CD4-positive, alpha-beta T cell (primary cell): ENCODE measurements at regions not wholly inside any gene's neighbourhood (a gene's known extent, or its start where the extent isn't known, plus 50 kb on each side); places are given as distances from the start of the nearest gene placed in this dataset.

ENCODE experiments used
- ATAC-seq: fragments of 200-7000 bp; cut with Tn5 transposase; one replicate; pipeline ENCODE4 v1.10.0; 2022; ENCODE audit warnings: mild to moderate bottlenecking; ENCODE audit not compliant: poor library complexity
- CTCF ChIA-PET: fragments of 350-600 bp; sonication (Branson Sonifier 250); formaldehyde crosslinking; loops from one replicate; lab custom pipeline; 2021; ENCODE audit warnings: antibody characterized with exemption, inconsistent platforms; lab: Charles Lee
- POLR2A ChIA-PET: fragments of 350-600 bp; sonication (Branson Sonifier 250); formaldehyde crosslinking; loops from one replicate; lab custom pipeline; 2021; ENCODE audit warnings: antibody characterized with exemption, inconsistent platforms; lab: Charles Lee
- DNase-seq, 14 experiments: peaks; one replicate each; pipeline ENCODE4 v3.0.0-alpha.2; 2013 to 2020; ENCODE audit warnings: mixed read lengths in 2 of 14
- H3K27ac ChIP-seq, 2 donors: one replicate each; pipeline versions ENCODE4 v1.5.1 to v1.7.0; 2013; ENCODE audit warnings: low read length in 2 of 2, low read depth in 1 of 2, mild to moderate bottlenecking in 1 of 2
- H3K27me3 ChIP-seq, 2 experiments: 1 replicate in 1 of 2; 2 replicates in 1 of 2; pipeline versions ENCODE4 v1.6.1 to v1.7.0; 2013; ENCODE audit warnings: low read length in 2 of 2, control low read depth in 1 of 2, mild to moderate bottlenecking in 1 of 2, moderate library complexity in 1 of 2; ENCODE audit not compliant: insufficient read depth in 2 of 2, control insufficient read depth in 1 of 2
- H3K36me3 ChIP-seq: one replicate; pipeline ENCODE4 v1.6.1; 2013; ENCODE audit warnings: low read length, control low read depth; ENCODE audit not compliant: insufficient read depth
- H3K4me1 ChIP-seq: one replicate; pipeline ENCODE4 v1.6.1; 2013; ENCODE audit warnings: low read length, control low read depth; ENCODE audit not compliant: insufficient read depth
- H3K4me3 ChIP-seq: one replicate; pipeline ENCODE4 v1.5.1; 2013; ENCODE audit warnings: mild to moderate bottlenecking, low read length, moderate library complexity
- H3K9me3 ChIP-seq, 2 experiments: 1 replicate in 1 of 2; 2 replicates in 1 of 2; pipeline versions ENCODE4 v1.6.1 to v1.7.0; 2013; ENCODE audit warnings: low read length in 2 of 2, mild to moderate bottlenecking in 2 of 2, control low read depth in 1 of 2, moderate library complexity in 1 of 2; ENCODE audit not compliant: control insufficient read depth in 1 of 2, insufficient read depth in 1 of 2
- H3K27ac Mint-ChIP-seq: one replicate; pipeline ENCODE4 v1.8.0; 2020; ENCODE audit warnings: mixed read lengths
- H3K27me3 Mint-ChIP-seq: one replicate; pipeline ENCODE4 v1.8.0; 2021; ENCODE audit warnings: mixed read lengths
- H3K36me3 Mint-ChIP-seq: one replicate; pipeline ENCODE4 v1.8.0; 2021; ENCODE audit warnings: low read depth, mixed read lengths
- H3K4me1 Mint-ChIP-seq: one replicate; pipeline ENCODE4 v1.8.0; 2021; ENCODE audit warnings: low read depth, mixed read lengths
- H3K4me3 Mint-ChIP-seq: one replicate; pipeline ENCODE4 v1.8.0; 2020; ENCODE audit warnings: mild to moderate bottlenecking, mixed read lengths
- H3K9me3 Mint-ChIP-seq: one replicate; pipeline ENCODE4 v1.8.0; 2020; ENCODE audit warnings: mixed read lengths
- intact Hi-C, 2 experiments: fragments of 100-400 bp; cut with DNase I in 1 of 2; cut with micrococcal nuclease in 1 of 2; formaldehyde crosslinking; loops; one replicate each; pipeline versions ENCODE4 v1.15.1 to v1.9.0; 2023 to 2025; cut with DNase I, micrococcal nuclease
- TF ChIP-seq, protein P1 (sequence below): fragments of 200-600 bp; IDR thresholded peaks from one replicate; pipeline ENCODE4 v1.8.0; 2022; ENCODE audit warnings: antibody characterized with exemption, mild to moderate bottlenecking

DNA sequence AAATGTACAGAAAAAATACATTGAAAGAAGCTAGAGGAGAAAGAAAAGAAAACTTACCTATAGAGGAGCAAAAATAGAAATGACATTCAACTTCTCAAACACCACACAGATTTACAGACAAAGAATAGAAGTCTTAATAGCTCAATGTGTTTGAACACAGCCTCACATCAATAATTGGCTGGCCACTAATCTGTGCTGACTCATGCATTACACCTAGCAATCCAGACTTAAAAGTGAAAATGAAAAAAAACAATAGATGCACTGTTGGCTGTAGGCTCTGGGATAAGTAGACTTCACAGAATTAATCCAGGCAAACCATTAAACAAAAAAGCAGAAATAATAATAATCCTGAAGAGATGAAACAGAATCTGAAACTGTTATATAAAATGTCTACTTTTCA is 961.3 kb upstream of the CELF4 start:
- intact Hi-C loops: no loop called here
- ChIA-PET CTCF (interaction anchor here (0.6 kb wide), 1 partner anchor 518 kb away, joined by 3 read pairs; no protein-coding TSS in a partner anchor), POLR2A (no interaction called here)
- no peak for DNase-seq
- Mint-ChIP-seq H3K9me3 (no peaks in the 10 kb centered on the region), H3K36me3 (no peaks in the 10 kb centered on the region), H3K27ac (no peak overlapping the region), H3K4me1 (no peaks in the 10 kb centered on the region), H3K4me3 (no peak overlapping the region), H3K27me3 (no peaks in the 10 kb centered on the region)
- Histone ChIP-seq H3K27me3 (no peaks in the 10 kb centered on the region), H3K4me1 (no peaks in the 10 kb centered on the region), H3K27ac (no peak overlapping the region), H3K4me3 (no peak overlapping the region), H3K9me3 (no peaks in the 10 kb centered on the region), H3K36me3 (no peaks in the 10 kb centered on the region)
- no peak for ATAC-seq
- TF ChIP-seq, protein P1, sequence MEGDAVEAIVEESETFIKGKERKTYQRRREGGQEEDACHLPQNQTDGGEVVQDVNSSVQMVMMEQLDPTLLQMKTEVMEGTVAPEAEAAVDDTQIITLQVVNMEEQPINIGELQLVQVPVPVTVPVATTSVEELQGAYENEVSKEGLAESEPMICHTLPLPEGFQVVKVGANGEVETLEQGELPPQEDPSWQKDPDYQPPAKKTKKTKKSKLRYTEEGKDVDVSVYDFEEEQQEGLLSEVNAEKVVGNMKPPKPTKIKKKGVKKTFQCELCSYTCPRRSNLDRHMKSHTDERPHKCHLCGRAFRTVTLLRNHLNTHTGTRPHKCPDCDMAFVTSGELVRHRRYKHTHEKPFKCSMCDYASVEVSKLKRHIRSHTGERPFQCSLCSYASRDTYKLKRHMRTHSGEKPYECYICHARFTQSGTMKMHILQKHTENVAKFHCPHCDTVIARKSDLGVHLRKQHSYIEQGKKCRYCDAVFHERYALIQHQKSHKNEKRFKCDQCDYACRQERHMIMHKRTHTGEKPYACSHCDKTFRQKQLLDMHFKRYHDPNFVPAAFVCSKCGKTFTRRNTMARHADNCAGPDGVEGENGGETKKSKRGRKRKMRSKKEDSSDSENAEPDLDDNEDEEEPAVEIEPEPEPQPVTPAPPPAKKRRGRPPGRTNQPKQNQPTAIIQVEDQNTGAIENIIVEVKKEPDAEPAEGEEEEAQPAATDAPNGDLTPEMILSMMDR: no peak

DNA sequence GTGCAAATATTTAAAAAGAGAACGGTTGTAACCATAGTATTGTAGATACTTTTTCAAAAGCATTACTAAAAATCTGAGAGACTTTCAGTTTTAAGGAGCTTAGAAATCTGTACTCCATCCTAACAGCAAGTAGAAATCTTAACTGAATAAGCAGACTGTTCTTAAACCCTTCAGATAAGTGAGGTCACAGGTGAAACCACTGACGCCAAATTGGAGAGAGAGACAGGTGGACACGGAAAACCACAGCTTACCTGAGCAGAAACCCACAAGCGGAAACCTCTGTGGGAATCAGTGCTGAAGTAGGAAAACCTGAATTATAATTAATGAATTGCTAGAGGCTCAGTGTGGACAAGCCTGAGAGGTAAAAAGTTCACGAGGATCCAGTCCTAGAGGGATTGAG is 959.4 kb upstream of the CELF4 start:
- Histone ChIP-seq H3K36me3 (no peaks in the 10 kb centered on the region), H3K9me3 (no peaks in the 10 kb centered on the region), H3K4me1 (no peaks in the 10 kb centered on the region), H3K27me3 (no peaks in the 10 kb centered on the region), H3K4me3 (no peak overlapping the region), H3K27ac (no peak overlapping the region)
- ATAC-seq (no peak), DNase-seq (no peak)
- H3K27ac Mint-ChIP-seq: no peak overlapping the region
- no peaks in the 10 kb centered on the region for H3K4me1 Mint-ChIP-seq
- intact Hi-C loops: no loop called here
- TF ChIP-seq, protein P1: no peak
- CTCF ChIA-PET: no interaction called here
- POLR2A ChIA-PET: no interaction called here
- H3K36me3 Mint-ChIP-seq: no peaks in the 10 kb centered on the region
- H3K27me3 Mint-ChIP-seq: no peaks in the 10 kb centered on the region
- H3K9me3 Mint-ChIP-seq: no peaks in the 10 kb centered on the region
- no peak overlapping the region for H3K4me3 Mint-ChIP-seq

DNA sequence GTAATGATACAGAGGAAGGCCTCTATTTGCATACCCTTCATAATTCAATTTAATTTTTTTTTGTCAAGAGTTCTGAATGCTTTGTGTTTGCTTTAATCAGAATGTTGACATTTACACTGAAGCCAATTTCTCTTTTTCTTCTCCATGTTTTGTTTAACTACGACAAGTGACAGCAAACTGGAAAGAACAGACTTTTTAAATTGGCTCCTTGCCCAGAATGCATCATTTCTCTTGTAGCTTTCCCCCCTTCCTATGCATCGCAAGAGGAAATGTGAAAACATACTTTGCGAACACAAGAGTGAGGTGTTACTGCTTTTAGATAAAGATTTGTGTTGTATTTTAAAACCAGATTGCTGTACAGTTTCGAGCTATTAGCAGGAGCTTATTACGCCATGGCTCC is 955.2 kb upstream of the CELF4 start:
- intact Hi-C loops: no loop called here

More for the DNA sequence above, 955.2 kb upstream of the CELF4 start:
- Histone ChIP-seq H3K27me3 (no peaks in the 10 kb centered on the region), H3K9me3 (no peaks in the 10 kb centered on the region), H3K36me3 (no peaks in the 10 kb centered on the region), H3K27ac (no peak overlapping the region), H3K4me3 (no peak overlapping the region), H3K4me1 (no peaks in the 10 kb centered on the region)
- ATAC-seq (no peak), DNase-seq (no peak)
- H3K27me3 Mint-ChIP-seq: no peaks in the 10 kb centered on the region
- ChIA-PET CTCF (no interaction called here), POLR2A (no interaction called here)
- TF ChIP-seq, protein P1: no peak
- H3K27ac Mint-ChIP-seq: no peak overlapping the region
- no peak overlapping the region for H3K4me3 Mint-ChIP-seq
- H3K9me3 Mint-ChIP-seq: no peaks in the 10 kb centered on the region
- no peaks in the 10 kb centered on the region for H3K36me3 Mint-ChIP-seq
- no peaks in the 10 kb centered on the region for H3K4me1 Mint-ChIP-seq
